Loucy (cell line): ENCODE measurements at regions not wholly inside any gene's neighbourhood (a gene's known extent, or its start where the extent isn't known, plus 50 kb on each side); places are given as distances from the start of the nearest gene placed in this dataset.

ENCODE experiments used
- H2AFZ ChIP-seq: fragments of 200-600 bp; sonication (generic); 2 replicates; pipeline ENCODE4 v1.6.0; 2016; ENCODE audit warnings: antibody characterized with exemption, mild to moderate bottlenecking, low read length, moderate library complexity
- H3F3A ChIP-seq: fragments of 200-600 bp; 2 replicates; pipeline ENCODE4 v1.6.0; 2016; ENCODE audit warnings: antibody characterized with exemption, low read depth, mild to moderate bottlenecking
- H3K27me3 ChIP-seq: fragments of 200-600 bp; sonication (generic); 2 replicates; pipeline ENCODE4 v1.6.1; 2014; ENCODE audit warnings: low read length, mild to moderate bottlenecking; ENCODE audit not compliant: insufficient read depth, poor library complexity, severe bottlenecking
- H3K36me3 ChIP-seq: fragments of 200-600 bp; sonication (generic); 2 replicates; pipeline ENCODE4 v1.6.1; 2016; ENCODE audit warnings: low read length; ENCODE audit not compliant: insufficient read depth
- H3K4me1 ChIP-seq: fragments of 200-600 bp; sonication (generic); 2 replicates; pipeline ENCODE4 v1.5.1; 2014; ENCODE audit warnings: low read length, mild to moderate bottlenecking; ENCODE audit not compliant: insufficient read depth, poor library complexity, severe bottlenecking
- H3K4me2 ChIP-seq: fragments of 200-600 bp; sonication (generic); 2 replicates; pipeline ENCODE4 v1.6.0; 2014; ENCODE audit warnings: antibody characterized with exemption, low read length, low read depth, mild to moderate bottlenecking; ENCODE audit not compliant: poor library complexity, severe bottlenecking
- H3K4me3 ChIP-seq: fragments of 200-600 bp; sonication (generic); 2 replicates; pipeline ENCODE4 v1.5.1; 2014; ENCODE audit warnings: low read length, mild to moderate bottlenecking, mixed read lengths; ENCODE audit not compliant: poor library complexity, severe bottlenecking
- H3K79me2 ChIP-seq: fragments of 200-600 bp; sonication (generic); 2 replicates; pipeline ENCODE4 v1.6.1; 2014; ENCODE audit warnings: low read length; ENCODE audit not compliant: insufficient read depth
- H3K9ac ChIP-seq: fragments of 200-600 bp; sonication (generic); 2 replicates; pipeline ENCODE4 v1.6.0; 2014; ENCODE audit warnings: mild to moderate bottlenecking, low read depth, low read length, moderate library complexity; ENCODE audit not compliant: poor library complexity, severe bottlenecking
- H3K9me2 ChIP-seq: fragments of 200-600 bp; sonication (generic); replicated peaks from 2 replicates; pipeline ENCODE4 v1.6.1; 2016; ENCODE audit warnings: low read depth, low read length, mixed read lengths
- H3K9me3 ChIP-seq: fragments of 200-600 bp; sonication (generic); 2 replicates; pipeline ENCODE4 v1.6.1; 2014; ENCODE audit warnings: mild to moderate bottlenecking, antibody characterized with exemption, low read length, low read depth; ENCODE audit not compliant: insufficient read depth
- H4K20me1 ChIP-seq: fragments of 200-600 bp; sonication (generic); 2 replicates; pipeline ENCODE4 v1.6.0; 2014; ENCODE audit warnings: antibody characterized with exemption, low read length, mild to moderate bottlenecking; ENCODE audit not compliant: insufficient read depth, poor library complexity, severe bottlenecking
- EZH2phosphoT487 ChIP-seq: fragments of 200-600 bp; IDR thresholded peaks from 2 replicates; pipeline ENCODE4 v1.6.1; 2018; ENCODE audit warnings: antibody characterized with exemption, mild to moderate bottlenecking, moderate library complexity, borderline replicate concordance
- TF ChIP-seq, protein P1 (sequence below): fragments of 200-600 bp; sonication (generic); conservative IDR thresholded peaks from 2 replicates; pipeline ENCODE4 v1.5.1; 2014; ENCODE audit warnings: mild to moderate bottlenecking, antibody characterized with exemption, low read length

DNA sequence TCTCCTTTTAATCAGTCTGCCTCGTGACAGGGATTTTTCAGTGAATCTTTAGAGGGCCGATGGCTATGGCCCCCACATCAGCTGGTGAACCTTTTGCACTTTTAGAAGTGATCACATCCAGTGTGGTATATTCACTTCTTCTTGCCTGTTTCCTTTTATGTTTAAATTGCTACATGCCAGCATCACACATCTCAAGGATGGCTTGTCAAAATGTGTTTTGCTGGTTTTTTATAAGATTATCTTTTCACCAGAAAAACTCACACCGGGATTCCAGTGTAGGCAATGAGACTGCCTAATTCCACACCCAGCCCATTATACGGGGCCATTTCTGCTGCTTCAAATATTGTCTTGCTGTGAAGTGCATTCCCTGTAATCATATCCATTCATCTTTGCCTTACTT is 1151.7 kb upstream of the ADGRL4 start:
- Histone ChIP-seq H3K79me2 (no peaks in the 10 kb centered on the region), H3F3A (no peaks in the 10 kb centered on the region), H4K20me1 (no peaks in the 10 kb centered on the region), H3K27me3 (no peaks in the 10 kb centered on the region), H3K9me2 (no peaks in the 10 kb centered on the region), H3K9ac (no peak overlapping the region), H3K36me3 (no peaks in the 10 kb centered on the region), H3K4me2 (no peak overlapping the region), H2AFZ (no peak overlapping the region), H3K4me1 (no peaks in the 10 kb centered on the region), H3K4me3 (no peak overlapping the region), H3K9me3 (no peaks in the 10 kb centered on the region; the same call in 1 of the 2 replicates)
- TF ChIP-seq, protein P1, sequence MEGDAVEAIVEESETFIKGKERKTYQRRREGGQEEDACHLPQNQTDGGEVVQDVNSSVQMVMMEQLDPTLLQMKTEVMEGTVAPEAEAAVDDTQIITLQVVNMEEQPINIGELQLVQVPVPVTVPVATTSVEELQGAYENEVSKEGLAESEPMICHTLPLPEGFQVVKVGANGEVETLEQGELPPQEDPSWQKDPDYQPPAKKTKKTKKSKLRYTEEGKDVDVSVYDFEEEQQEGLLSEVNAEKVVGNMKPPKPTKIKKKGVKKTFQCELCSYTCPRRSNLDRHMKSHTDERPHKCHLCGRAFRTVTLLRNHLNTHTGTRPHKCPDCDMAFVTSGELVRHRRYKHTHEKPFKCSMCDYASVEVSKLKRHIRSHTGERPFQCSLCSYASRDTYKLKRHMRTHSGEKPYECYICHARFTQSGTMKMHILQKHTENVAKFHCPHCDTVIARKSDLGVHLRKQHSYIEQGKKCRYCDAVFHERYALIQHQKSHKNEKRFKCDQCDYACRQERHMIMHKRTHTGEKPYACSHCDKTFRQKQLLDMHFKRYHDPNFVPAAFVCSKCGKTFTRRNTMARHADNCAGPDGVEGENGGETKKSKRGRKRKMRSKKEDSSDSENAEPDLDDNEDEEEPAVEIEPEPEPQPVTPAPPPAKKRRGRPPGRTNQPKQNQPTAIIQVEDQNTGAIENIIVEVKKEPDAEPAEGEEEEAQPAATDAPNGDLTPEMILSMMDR, result no peak
- no peak for TF ChIP-seq EZH2phosphoT487

DNA sequence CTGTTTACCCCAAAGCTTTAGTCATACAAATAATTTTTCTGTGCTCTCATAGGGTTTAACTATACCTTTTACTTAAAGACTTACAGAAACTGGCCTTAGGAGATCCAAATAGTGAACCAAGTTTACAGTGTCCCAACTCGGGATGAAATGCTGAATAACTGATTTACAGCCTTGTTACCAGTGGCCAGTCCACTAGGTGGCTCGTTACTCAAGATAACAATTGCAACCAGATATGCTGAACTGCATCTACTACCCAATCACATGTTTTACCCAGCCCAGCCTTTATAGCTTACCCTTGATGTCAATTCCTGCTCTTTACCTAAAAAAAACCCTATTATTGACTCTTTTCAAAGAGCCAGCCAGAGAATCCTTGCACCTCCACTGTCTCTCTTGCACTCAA is 1148.8 kb upstream of the ADGRL4 start:
- no peak overlapping the region for H3K4me2 ChIP-seq
- no peaks in the 10 kb centered on the region for H3F3A ChIP-seq
- H3K27me3 ChIP-seq, result no peaks in the 10 kb centered on the region
- no peaks in the 10 kb centered on the region; the same call in 1 of the 2 replicates for H3K9me3 ChIP-seq
- H3K36me3 ChIP-seq, result no peaks in the 10 kb centered on the region
- H4K20me1 ChIP-seq, result no peaks in the 10 kb centered on the region
- H3K4me1 ChIP-seq, result no peaks in the 10 kb centered on the region
- H2AFZ ChIP-seq, result no peak overlapping the region
- TF ChIP-seq, protein P1, result no peak
- no peak for TF ChIP-seq EZH2phosphoT487
- H3K4me3 ChIP-seq, result no peak overlapping the region
- no peaks in the 10 kb centered on the region for H3K79me2 ChIP-seq
- no peak overlapping the region for H3K9ac ChIP-seq
- H3K9me2 ChIP-seq, result no peaks in the 10 kb centered on the region

DNA sequence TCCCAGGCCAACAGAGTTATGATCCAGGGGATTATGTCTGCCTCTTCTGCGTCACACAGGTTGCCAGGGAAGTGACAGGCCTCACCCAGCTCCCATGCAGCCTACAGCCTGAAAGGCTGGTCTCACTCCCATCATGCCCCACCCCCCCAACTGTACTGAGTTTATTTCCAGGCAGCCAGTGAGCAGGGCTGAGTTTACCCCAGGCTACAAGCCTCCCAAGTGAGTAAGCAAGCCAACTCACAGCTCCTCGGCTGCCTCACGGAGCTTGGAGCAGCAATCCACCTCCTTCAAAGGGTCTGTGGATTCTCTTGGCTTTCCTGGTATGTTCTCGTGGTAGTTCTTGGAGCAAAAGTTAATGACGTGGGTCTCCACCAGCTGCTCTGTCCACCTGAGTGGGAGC is 1147.6 kb upstream of the ADGRL4 start:
- Histone ChIP-seq H3K9me2 (no peaks in the 10 kb centered on the region), H3K9ac (no peak overlapping the region), H4K20me1 (no peaks in the 10 kb centered on the region), H3K79me2 (no peaks in the 10 kb centered on the region), H3F3A (no peaks in the 10 kb centered on the region), H3K4me1 (no peaks in the 10 kb centered on the region), H3K4me3 (no peak overlapping the region), H3K4me2 (no peak overlapping the region), H3K27me3 (no peaks in the 10 kb centered on the region), H3K36me3 (no peaks in the 10 kb centered on the region), H3K9me3 (no peaks in the 10 kb centered on the region; the same call in 1 of the 2 replicates), H2AFZ (no peak overlapping the region)
- TF ChIP-seq EZH2phosphoT487, result no peak
- TF ChIP-seq, protein P1, result no peak
